WTC11 (cell line): ENCODE measurements at regions not wholly inside any gene's neighbourhood (a gene's known extent, or its start where the extent isn't known, plus 50 kb on each side); places are given as distances from the start of the nearest gene placed in this dataset.

Experiments
- ATAC-seq: fragments of 200-7000 bp; cut with Tn5 transposase; 2 replicates; pipeline ENCODE4 v1.10.0; 2021; ENCODE audit warnings: mild to moderate bottlenecking, moderate library complexity
- CTCF ChIA-PET: fragments of 300-600 bp; sonication (Branson Sonifier 250); formaldehyde crosslinking; loops from one replicate; lab custom pipeline; 2021; ENCODE audit warnings: antibody characterized with exemption; lab: Charles Lee
- POLR2A ChIA-PET: fragments of 350-600 bp; sonication (Branson Sonifier 250); formaldehyde crosslinking; loops from one replicate; lab custom pipeline; 2021; ENCODE audit warnings: antibody characterized with exemption; lab: Charles Lee
- DNase-seq: peaks from one replicate; pipeline ENCODE4 v3.0.0; 2021; ENCODE audit warnings: low spot score
- H3K27ac Mint-ChIP-seq: 2 replicates; pipeline ENCODE4 v1.8.0; 2021; ENCODE audit warnings: mixed read lengths
- H3K27me3 Mint-ChIP-seq: 2 replicates; pipeline ENCODE4 v1.8.0; 2021; ENCODE audit warnings: low read depth, mild to moderate bottlenecking, moderate library complexity, mixed read lengths
- H3K36me3 Mint-ChIP-seq: 2 replicates; pipeline ENCODE4 v1.8.0; 2021; ENCODE audit warnings: mixed read lengths
- H3K4me1 Mint-ChIP-seq: 2 replicates; pipeline ENCODE4 v1.8.0; 2022; ENCODE audit warnings: mixed read lengths
- H3K4me3 Mint-ChIP-seq: 2 replicates; pipeline ENCODE4 v1.8.0; 2021; ENCODE audit warnings: mild to moderate bottlenecking, moderate library complexity, mixed read lengths
- H3K9me3 Mint-ChIP-seq: 2 replicates; pipeline ENCODE4 v1.8.0; 2021; ENCODE audit warnings: mixed read lengths
- FOXJ3 ChIP-seq: sonication (generic); formaldehyde crosslinking; IDR thresholded peaks from 2 replicates; pipeline ENCODE4 v1.9.0; 2021; ENCODE audit warnings: missing genetic modification reagents, mild to moderate bottlenecking, borderline replicate concordance
- GABPB1 ChIP-seq: sonication (generic); formaldehyde crosslinking; IDR thresholded peaks from 2 replicates; pipeline ENCODE4 v1.8.1; 2023; ENCODE audit warnings: mild to moderate bottlenecking, missing genetic modification reagents
- IRF2 ChIP-seq: sonication (generic); formaldehyde crosslinking; IDR thresholded peaks from 2 replicates; pipeline ENCODE4 v1.8.0; 2022; ENCODE audit warnings: low read depth, missing genetic modification reagents, borderline replicate concordance
- KAT7 ChIP-seq: sonication (generic); formaldehyde crosslinking; IDR thresholded peaks from 2 replicates; pipeline ENCODE4 v1.8.1; 2023; ENCODE audit warnings: missing genetic modification reagents, mild to moderate bottlenecking, borderline replicate concordance
- NR1H2 ChIP-seq: sonication (generic); formaldehyde crosslinking; IDR thresholded peaks from 2 replicates; pipeline ENCODE4 v1.9.0; 2021; ENCODE audit warnings: mild to moderate bottlenecking, moderate library complexity, missing genetic modification reagents
- NR3C1 ChIP-seq: sonication (generic); formaldehyde crosslinking; conservative IDR thresholded peaks from 2 replicates; pipeline ENCODE4 v1.8.1; 2023; ENCODE audit warnings: low read depth, mild to moderate bottlenecking, missing genetic modification reagents
- RORB ChIP-seq: fragments of 250-450 bp; sonication (Bioruptor Pico); IDR thresholded peaks from 2 replicates; pipeline ENCODE4 v1.9.0; 2021; ENCODE audit warnings: mild to moderate bottlenecking
- SMAD4 ChIP-seq: sonication (generic); formaldehyde crosslinking; IDR thresholded peaks from 2 replicates; pipeline ENCODE4 v1.8.0; 2022; ENCODE audit warnings: mild to moderate bottlenecking, missing genetic modification reagents
- TEAD1 ChIP-seq: sonication (generic); formaldehyde crosslinking; IDR thresholded peaks from 2 replicates; pipeline ENCODE4 v1.8.0; 2022; ENCODE audit warnings: mild to moderate bottlenecking, missing genetic modification reagents
- ZNF263 ChIP-seq: sonication (generic); formaldehyde crosslinking; IDR thresholded peaks from 2 replicates; pipeline ENCODE4 v1.8.1; 2022; ENCODE audit warnings: low read depth, mild to moderate bottlenecking, moderate library complexity, missing genetic modification reagents
- ZNF317 ChIP-seq: sonication (generic); formaldehyde crosslinking; IDR thresholded peaks from 2 replicates; pipeline ENCODE4 v1.8.1; 2023; ENCODE audit warnings: low read depth, mild to moderate bottlenecking, moderate library complexity, missing genetic modification reagents, borderline replicate concordance
- ZNF396 ChIP-seq: fragments of 250-450 bp; sonication (Bioruptor Pico); IDR thresholded peaks from 2 replicates; pipeline ENCODE4 v1.8.0; 2021; ENCODE audit warnings: mild to moderate bottlenecking, moderate library complexity, borderline replicate concordance
- ZNF423 ChIP-seq: fragments of 250-450 bp; sonication (Bioruptor Pico); IDR thresholded peaks from 2 replicates; pipeline ENCODE4 v2.1.2; 2022; ENCODE audit warnings: mild to moderate bottlenecking, moderate library complexity
- TF ChIP-seq, protein P1 (sequence below): fragments of 250-450 bp; sonication (Bioruptor Pico); IDR thresholded peaks from 2 replicates; pipeline ENCODE4 v1.9.0; 2021; ENCODE audit warnings: mild to moderate bottlenecking
- TF ChIP-seq, protein P2 (sequence below): sonication (generic); formaldehyde crosslinking; IDR thresholded peaks from 2 replicates; pipeline ENCODE4 v1.8.1; 2022; ENCODE audit warnings: mild to moderate bottlenecking, missing genetic modification reagents, moderate library complexity, borderline replicate concordance
- TF ChIP-seq, protein P3 (sequence below): sonication (generic); formaldehyde crosslinking; IDR thresholded peaks from 2 replicates; pipeline ENCODE4 v1.8.0; 2022; ENCODE audit warnings: mild to moderate bottlenecking, missing genetic modification reagents
- TF ChIP-seq, protein P4 (sequence below): sonication (generic); formaldehyde crosslinking; IDR thresholded peaks from 2 replicates; pipeline ENCODE4 v1.8.1; 2022; ENCODE audit warnings: mild to moderate bottlenecking, moderate library complexity, missing genetic modification reagents
- TF ChIP-seq, protein P5 (sequence below): sonication (generic); formaldehyde crosslinking; IDR thresholded peaks from 2 replicates; pipeline ENCODE4 v1.8.0; 2022; ENCODE audit warnings: mild to moderate bottlenecking, missing genetic modification reagents
- TF ChIP-seq, protein P6 (sequence below): sonication (generic); formaldehyde crosslinking; IDR thresholded peaks from 2 replicates; pipeline ENCODE4 v1.8.1; 2023; ENCODE audit warnings: mild to moderate bottlenecking, moderate library complexity, missing genetic modification reagents

DNA sequence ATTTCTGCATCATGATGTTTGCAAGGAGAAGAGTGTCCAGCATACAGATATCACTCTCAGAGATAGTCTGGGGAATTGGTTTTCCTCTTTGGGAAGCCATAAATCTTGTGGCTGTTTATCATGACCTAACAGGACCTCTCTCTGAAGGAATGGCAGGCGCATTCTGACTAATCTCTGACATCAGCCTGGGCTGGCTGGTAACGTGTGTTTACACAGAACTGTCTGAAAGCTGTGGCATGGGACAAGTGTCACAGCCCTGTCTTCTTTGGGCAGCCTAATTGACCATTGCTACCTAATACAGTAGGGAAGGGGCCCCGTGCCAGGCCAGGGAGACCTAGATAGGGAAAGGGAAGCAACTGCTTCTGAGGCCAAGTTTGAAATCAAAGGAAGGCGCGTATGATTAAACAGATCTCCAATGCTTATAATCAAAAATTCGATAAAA, 73.9 kb upstream of the CABCOCO1 start:
- ATAC-seq (no peak), DNase-seq (no peak)
- TF ChIP-seq, protein P1, sequence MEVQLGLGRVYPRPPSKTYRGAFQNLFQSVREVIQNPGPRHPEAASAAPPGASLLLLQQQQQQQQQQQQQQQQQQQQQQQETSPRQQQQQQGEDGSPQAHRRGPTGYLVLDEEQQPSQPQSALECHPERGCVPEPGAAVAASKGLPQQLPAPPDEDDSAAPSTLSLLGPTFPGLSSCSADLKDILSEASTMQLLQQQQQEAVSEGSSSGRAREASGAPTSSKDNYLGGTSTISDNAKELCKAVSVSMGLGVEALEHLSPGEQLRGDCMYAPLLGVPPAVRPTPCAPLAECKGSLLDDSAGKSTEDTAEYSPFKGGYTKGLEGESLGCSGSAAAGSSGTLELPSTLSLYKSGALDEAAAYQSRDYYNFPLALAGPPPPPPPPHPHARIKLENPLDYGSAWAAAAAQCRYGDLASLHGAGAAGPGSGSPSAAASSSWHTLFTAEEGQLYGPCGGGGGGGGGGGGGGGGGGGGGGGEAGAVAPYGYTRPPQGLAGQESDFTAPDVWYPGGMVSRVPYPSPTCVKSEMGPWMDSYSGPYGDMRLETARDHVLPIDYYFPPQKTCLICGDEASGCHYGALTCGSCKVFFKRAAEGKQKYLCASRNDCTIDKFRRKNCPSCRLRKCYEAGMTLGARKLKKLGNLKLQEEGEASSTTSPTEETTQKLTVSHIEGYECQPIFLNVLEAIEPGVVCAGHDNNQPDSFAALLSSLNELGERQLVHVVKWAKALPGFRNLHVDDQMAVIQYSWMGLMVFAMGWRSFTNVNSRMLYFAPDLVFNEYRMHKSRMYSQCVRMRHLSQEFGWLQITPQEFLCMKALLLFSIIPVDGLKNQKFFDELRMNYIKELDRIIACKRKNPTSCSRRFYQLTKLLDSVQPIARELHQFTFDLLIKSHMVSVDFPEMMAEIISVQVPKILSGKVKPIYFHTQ (CRISPR knock-in tag) = no peak
- TF ChIP-seq ZNF263 (CRISPR knock-in tag) = no peak
- TF ChIP-seq NR3C1 (CRISPR knock-in tag) = no peak
- no peak for TF ChIP-seq ZNF317
- TF ChIP-seq, protein P2, sequence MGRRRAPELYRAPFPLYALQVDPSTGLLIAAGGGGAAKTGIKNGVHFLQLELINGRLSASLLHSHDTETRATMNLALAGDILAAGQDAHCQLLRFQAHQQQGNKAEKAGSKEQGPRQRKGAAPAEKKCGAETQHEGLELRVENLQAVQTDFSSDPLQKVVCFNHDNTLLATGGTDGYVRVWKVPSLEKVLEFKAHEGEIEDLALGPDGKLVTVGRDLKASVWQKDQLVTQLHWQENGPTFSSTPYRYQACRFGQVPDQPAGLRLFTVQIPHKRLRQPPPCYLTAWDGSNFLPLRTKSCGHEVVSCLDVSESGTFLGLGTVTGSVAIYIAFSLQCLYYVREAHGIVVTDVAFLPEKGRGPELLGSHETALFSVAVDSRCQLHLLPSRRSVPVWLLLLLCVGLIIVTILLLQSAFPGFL (CRISPR knock-in tag) = no peak
- TF ChIP-seq RORB (CRISPR knock-in tag) = no peak
- TF ChIP-seq IRF2 (CRISPR knock-in tag) = no peak
- no peak for TF ChIP-seq TEAD1 (CRISPR knock-in tag)
- TF ChIP-seq, protein P3, sequence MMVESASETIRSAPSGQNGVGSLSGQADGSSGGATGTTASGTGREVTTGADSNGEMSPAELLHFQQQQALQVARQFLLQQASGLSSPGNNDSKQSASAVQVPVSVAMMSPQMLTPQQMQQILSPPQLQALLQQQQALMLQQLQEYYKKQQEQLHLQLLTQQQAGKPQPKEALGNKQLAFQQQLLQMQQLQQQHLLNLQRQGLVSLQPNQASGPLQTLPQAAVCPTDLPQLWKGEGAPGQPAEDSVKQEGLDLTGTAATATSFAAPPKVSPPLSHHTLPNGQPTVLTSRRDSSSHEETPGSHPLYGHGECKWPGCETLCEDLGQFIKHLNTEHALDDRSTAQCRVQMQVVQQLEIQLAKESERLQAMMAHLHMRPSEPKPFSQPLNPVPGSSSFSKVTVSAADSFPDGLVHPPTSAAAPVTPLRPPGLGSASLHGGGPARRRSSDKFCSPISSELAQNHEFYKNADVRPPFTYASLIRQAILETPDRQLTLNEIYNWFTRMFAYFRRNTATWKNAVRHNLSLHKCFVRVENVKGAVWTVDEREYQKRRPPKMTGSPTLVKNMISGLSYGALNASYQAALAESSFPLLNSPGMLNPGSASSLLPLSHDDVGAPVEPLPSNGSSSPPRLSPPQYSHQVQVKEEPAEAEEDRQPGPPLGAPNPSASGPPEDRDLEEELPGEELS (CRISPR knock-in tag) = no peak
- TF ChIP-seq, protein P4, sequence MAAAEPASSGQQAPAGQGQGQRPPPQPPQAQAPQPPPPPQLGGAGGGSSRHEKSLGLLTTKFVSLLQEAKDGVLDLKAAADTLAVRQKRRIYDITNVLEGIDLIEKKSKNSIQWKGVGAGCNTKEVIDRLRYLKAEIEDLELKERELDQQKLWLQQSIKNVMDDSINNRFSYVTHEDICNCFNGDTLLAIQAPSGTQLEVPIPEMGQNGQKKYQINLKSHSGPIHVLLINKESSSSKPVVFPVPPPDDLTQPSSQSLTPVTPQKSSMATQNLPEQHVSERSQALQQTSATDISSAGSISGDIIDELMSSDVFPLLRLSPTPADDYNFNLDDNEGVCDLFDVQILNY (CRISPR knock-in tag) = no peak
- Mint-ChIP-seq H3K4me1 (peaks cover 20% of the 10 kb centered on the region), H3K27ac (no peak overlapping the region), H3K27me3 (no peaks in the 10 kb centered on the region), H3K9me3 (no peaks in the 10 kb centered on the region), H3K4me3 (no peak overlapping the region), H3K36me3 (no peaks in the 10 kb centered on the region)
- ChIA-PET POLR2A (no interaction called here), CTCF (no interaction called here)

DNA sequence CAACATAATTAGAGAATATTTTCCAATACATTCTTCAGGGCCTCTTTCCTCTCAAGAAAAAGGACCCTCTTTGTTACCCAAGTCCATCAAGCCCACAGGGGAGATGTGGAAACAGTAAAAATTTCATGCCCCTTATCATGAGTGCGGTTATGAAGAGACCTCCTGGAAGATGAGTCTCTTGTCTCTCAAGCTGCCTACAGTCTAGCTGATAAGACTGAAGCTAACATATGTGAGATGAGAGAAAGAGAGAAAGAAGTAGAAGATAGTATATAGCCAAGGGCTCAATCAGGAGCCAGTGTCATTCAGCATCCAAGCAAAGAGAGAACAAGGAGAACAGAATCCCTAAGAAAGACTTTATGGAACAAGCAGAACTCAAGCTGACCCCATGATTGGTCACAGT, 75.9 kb upstream of the CABCOCO1 start:
- H3K9me3 Mint-ChIP-seq = no peaks in the 10 kb centered on the region
- DNase-seq (no peak), ATAC-seq (no peak)
- H3K27me3 Mint-ChIP-seq = no peaks in the 10 kb centered on the region
- no peaks in the 10 kb centered on the region for H3K36me3 Mint-ChIP-seq
- peaks cover 5% of the 10 kb centered on the region for H3K4me1 Mint-ChIP-seq
- ChIA-PET POLR2A (no interaction called here), CTCF (interaction anchor here (0.9 kb wide), 1 partner anchor 21 kb away, joined by 3 read pairs; no protein-coding TSS in a partner anchor)
- TF ChIP-seq ZNF396 (no peak), KAT7 (CRISPR knock-in tag) (no peak), ZNF423 (CRISPR knock-in tag) (no peak), NR1H2 (CRISPR knock-in tag) (no peak), SMAD4 (CRISPR knock-in tag) (no peak), FOXJ3 (no peak), GABPB1 (CRISPR knock-in tag) (no peak), ZNF317 (no peak)
- TF ChIP-seq, protein P5, sequence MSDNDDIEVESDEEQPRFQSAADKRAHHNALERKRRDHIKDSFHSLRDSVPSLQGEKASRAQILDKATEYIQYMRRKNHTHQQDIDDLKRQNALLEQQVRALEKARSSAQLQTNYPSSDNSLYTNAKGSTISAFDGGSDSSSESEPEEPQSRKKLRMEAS (CRISPR knock-in tag) = no peak
- TF ChIP-seq, protein P6, sequence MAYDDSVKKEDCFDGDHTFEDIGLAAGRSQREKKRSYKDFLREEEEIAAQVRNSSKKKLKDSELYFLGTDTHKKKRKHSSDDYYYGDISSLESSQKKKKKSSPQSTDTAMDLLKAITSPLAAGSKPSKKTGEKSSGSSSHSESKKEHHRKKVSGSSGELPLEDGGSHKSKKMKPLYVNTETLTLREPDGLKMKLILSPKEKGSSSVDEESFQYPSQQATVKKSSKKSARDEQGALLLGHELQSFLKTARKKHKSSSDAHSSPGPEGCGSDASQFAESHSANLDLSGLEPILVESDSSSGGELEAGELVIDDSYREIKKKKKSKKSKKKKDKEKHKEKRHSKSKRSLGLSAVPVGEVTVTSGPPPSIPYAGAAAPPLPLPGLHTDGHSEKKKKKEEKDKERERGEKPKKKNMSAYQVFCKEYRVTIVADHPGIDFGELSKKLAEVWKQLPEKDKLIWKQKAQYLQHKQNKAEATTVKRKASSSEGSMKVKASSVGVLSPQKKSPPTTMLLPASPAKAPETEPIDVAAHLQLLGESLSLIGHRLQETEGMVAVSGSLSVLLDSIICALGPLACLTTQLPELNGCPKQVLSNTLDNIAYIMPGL = no peak
- TF ChIP-seq, protein P2 (CRISPR knock-in tag) = no peak
- TF ChIP-seq, protein P3 (CRISPR knock-in tag) = no peak
- no peak overlapping the region for H3K4me3 Mint-ChIP-seq
- H3K27ac Mint-ChIP-seq = no peak overlapping the region
